Activated B cell treated with CpG ODN at 0.5 μM for 24 hours (primary cell): ENCODE measurements at regions not wholly inside any gene's neighbourhood (a gene's known extent, or its start where the extent isn't known, plus 50 kb on each side); places are given as distances from the start of the nearest gene placed in this dataset.

Experiments
- ATAC-seq: fragments of 200-7000 bp; cut with Tn5 transposase; one replicate; pipeline ENCODE4 v1.10.0; 2021; ENCODE audit warnings: low read depth, mild to moderate bottlenecking, moderate library complexity
- CTCF ChIA-PET: fragments of 350-600 bp; sonication (Branson Sonifier 250); formaldehyde crosslinking; loops from one replicate; lab custom pipeline; 2021; ENCODE audit warnings: antibody characterized with exemption; lab: Charles Lee
- POLR2A ChIA-PET: fragments of 350-600 bp; sonication (Branson Sonifier 250); formaldehyde crosslinking; loops from one replicate; lab custom pipeline; 2021; ENCODE audit warnings: antibody characterized with exemption; lab: Charles Lee
- DNase-seq: peaks from one replicate; pipeline ENCODE4 v3.0.0; 2022
- H3K27ac Mint-ChIP-seq: one replicate; pipeline ENCODE4 v1.8.0; 2020; ENCODE audit warnings: mixed read lengths
- H3K27me3 Mint-ChIP-seq: one replicate; pipeline ENCODE4 v1.8.0; 2021; ENCODE audit warnings: mixed read lengths
- H3K36me3 Mint-ChIP-seq: one replicate; pipeline ENCODE4 v1.8.0; 2021; ENCODE audit warnings: low read depth, mixed read lengths
- H3K4me1 Mint-ChIP-seq: one replicate; pipeline ENCODE4 v1.8.0; 2021; ENCODE audit warnings: mixed read lengths
- H3K4me3 Mint-ChIP-seq: one replicate; pipeline ENCODE4 v1.8.0; 2020; ENCODE audit warnings: mild to moderate bottlenecking, mixed read lengths
- H3K9me3 Mint-ChIP-seq: one replicate; pipeline ENCODE4 v1.8.0; 2020; ENCODE audit warnings: mixed read lengths
- CTCF ChIP-seq: fragments of 200-600 bp; IDR thresholded peaks from one replicate; pipeline ENCODE4 v1.8.0; 2022; ENCODE audit warnings: antibody characterized with exemption, mild to moderate bottlenecking
- intact Hi-C: fragments of 100-400 bp; cut with micrococcal nuclease; formaldehyde crosslinking; loops from one replicate; pipeline ENCODE4 v1.15.1; 2024

GRCh38 chr9:75628952-75629351 lies 261.5 kb upstream of the PCSK5 start:
- Mint-ChIP-seq H3K4me1 (no peaks in the 10 kb centered on the region), H3K27me3 (no peaks in the 10 kb centered on the region), H3K36me3 (no peaks in the 10 kb centered on the region), H3K4me3 (no peak overlapping the region), H3K9me3 (no peaks in the 10 kb centered on the region), H3K27ac (no peak overlapping the region)
- DNase-seq: no peak
- intact Hi-C loops: no loop called here
- ChIA-PET CTCF (no interaction called here), POLR2A (no interaction called here)
- no peak for TF ChIP-seq CTCF
- no peak for ATAC-seq

- Mint-ChIP-seq H3K36me3 (no peaks in the 10 kb centered on the region), H3K27ac (no peak overlapping the region), H3K4me1 (no peaks in the 10 kb centered on the region), H3K27me3 (no peaks in the 10 kb centered on the region), H3K4me3 (no peak overlapping the region), H3K9me3 (no peaks in the 10 kb centered on the region)
- TF ChIP-seq CTCF: no peak
- DNase-seq: no peak
- POLR2A ChIA-PET: no interaction called here
- no peak for ATAC-seq
- CTCF ChIA-PET: no interaction called here
- intact Hi-C loops: no loop called here
Measured at GRCh38 chr9:75633451-75634057, 256.9 kb upstream of the PCSK5 start.

GRCh38 chr9:75636427-75637045 lies 253.9 kb upstream of the PCSK5 start:
- no peak overlapping the region for H3K4me3 Mint-ChIP-seq
- intact Hi-C loops: no loop called here
- H3K27me3 Mint-ChIP-seq: no peaks in the 10 kb centered on the region
- no peaks in the 10 kb centered on the region for H3K4me1 Mint-ChIP-seq
- ATAC-seq (no peak), DNase-seq (no peak)
- no peaks in the 10 kb centered on the region for H3K36me3 Mint-ChIP-seq
- H3K27ac Mint-ChIP-seq: no peak overlapping the region
- CTCF ChIA-PET: no interaction called here
- POLR2A ChIA-PET: no interaction called here
- no peaks in the 10 kb centered on the region for H3K9me3 Mint-ChIP-seq
- no peak for TF ChIP-seq CTCF

GRCh38 chr9:75639971-75640610 lies 250.4 kb upstream of the PCSK5 start:
- no peak overlapping the region for H3K4me3 Mint-ChIP-seq
- POLR2A ChIA-PET: no interaction called here
- no peak for DNase-seq
- no peaks in the 10 kb centered on the region for H3K9me3 Mint-ChIP-seq
- H3K27me3 Mint-ChIP-seq: no peaks in the 10 kb centered on the region
- intact Hi-C loops: no loop called here
- ATAC-seq: no peak
- no peaks in the 10 kb centered on the region for H3K36me3 Mint-ChIP-seq
- no peaks in the 10 kb centered on the region for H3K4me1 Mint-ChIP-seq
- CTCF ChIA-PET: no interaction called here
- TF ChIP-seq CTCF: no peak
- no peak overlapping the region for H3K27ac Mint-ChIP-seq

GRCh38 chr9:75642522-75642921 lies 248.0 kb upstream of the PCSK5 start:
- Mint-ChIP-seq H3K4me3 (no peak overlapping the region), H3K36me3 (no peaks in the 10 kb centered on the region), H3K4me1 (no peaks in the 10 kb centered on the region), H3K27me3 (no peaks in the 10 kb centered on the region), H3K27ac (no peak overlapping the region), H3K9me3 (no peaks in the 10 kb centered on the region)
- ChIA-PET POLR2A (no interaction called here), CTCF (no interaction called here)
- intact Hi-C loops: no loop called here
- ATAC-seq (no peak), DNase-seq (no peak)
- no peak for TF ChIP-seq CTCF
